Fibroblast of mammary gland (primary cell): ENCODE measurements at regions not wholly inside any gene's neighbourhood (a gene's known extent, or its start where the extent isn't known, plus 50 kb on each side); places are given as distances from the start of the nearest gene placed in this dataset.

Experiments used
- DNase-seq: peaks from one replicate; pipeline ENCODE4 v3.0.0-alpha.2; 2010; ENCODE audit warnings: low read depth
- H3K4me3 ChIP-seq: 2 replicates; pipeline ENCODE4 v1.5.1; 2011; ENCODE audit warnings: low read depth, mild to moderate bottlenecking, low read length, moderate library complexity; ENCODE audit not compliant: control insufficient read depth
- TF ChIP-seq, protein P1 (sequence below): conservative IDR thresholded peaks from 2 replicates; pipeline ENCODE4 v1.5.1; 2011; ENCODE audit warnings: low read depth, low read length, inconsistent platforms; ENCODE audit not compliant: control insufficient read depth, insufficient read depth

- no peak overlapping the region for H3K4me3 ChIP-seq
- DNase-seq = no peak
- TF ChIP-seq, protein P1, sequence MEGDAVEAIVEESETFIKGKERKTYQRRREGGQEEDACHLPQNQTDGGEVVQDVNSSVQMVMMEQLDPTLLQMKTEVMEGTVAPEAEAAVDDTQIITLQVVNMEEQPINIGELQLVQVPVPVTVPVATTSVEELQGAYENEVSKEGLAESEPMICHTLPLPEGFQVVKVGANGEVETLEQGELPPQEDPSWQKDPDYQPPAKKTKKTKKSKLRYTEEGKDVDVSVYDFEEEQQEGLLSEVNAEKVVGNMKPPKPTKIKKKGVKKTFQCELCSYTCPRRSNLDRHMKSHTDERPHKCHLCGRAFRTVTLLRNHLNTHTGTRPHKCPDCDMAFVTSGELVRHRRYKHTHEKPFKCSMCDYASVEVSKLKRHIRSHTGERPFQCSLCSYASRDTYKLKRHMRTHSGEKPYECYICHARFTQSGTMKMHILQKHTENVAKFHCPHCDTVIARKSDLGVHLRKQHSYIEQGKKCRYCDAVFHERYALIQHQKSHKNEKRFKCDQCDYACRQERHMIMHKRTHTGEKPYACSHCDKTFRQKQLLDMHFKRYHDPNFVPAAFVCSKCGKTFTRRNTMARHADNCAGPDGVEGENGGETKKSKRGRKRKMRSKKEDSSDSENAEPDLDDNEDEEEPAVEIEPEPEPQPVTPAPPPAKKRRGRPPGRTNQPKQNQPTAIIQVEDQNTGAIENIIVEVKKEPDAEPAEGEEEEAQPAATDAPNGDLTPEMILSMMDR = no peak
These were observed 311.8 kb downstream of the HS3ST1 start for GRCh38 chr4:11116940-11117339.

- no peak overlapping the region for H3K4me3 ChIP-seq
- TF ChIP-seq, protein P1 = no peak
- DNase-seq = no peak
These were observed 316.8 kb downstream of the HS3ST1 start for GRCh38 chr4:11111876-11112275.

GRCh38 chr4:11111370-11111769, 317.3 kb downstream of the HS3ST1 start:
- no peak overlapping the region for H3K4me3 ChIP-seq
- TF ChIP-seq, protein P1 = no peak
- no peak for DNase-seq

DNA sequence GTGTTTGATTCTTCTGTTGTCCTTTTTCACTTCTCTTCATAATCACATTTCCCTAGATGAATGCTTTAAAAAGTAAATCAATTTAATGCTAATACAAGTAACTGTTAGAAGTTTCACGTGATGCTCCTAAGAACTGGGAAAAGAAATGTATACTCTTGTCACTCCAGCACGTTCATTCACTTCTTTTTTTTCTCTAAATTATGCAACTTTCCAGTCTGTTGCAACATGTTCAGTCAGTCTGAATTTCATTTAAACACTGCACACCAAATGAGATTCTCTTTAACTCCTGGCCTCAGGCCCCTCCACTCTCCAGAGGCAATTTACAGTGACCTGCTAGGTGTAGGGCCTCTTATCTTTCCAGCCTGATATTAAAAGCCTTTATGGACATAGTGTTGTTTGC, 321.9 kb downstream of the HS3ST1 start:
- TF ChIP-seq, protein P1 = no peak
- DNase-seq = peak; percentile 15
- H3K4me3 ChIP-seq = no peak overlapping the region

GRCh38 chr4:11106190-11106589, 322.5 kb downstream of the HS3ST1 start:
- TF ChIP-seq, protein P1 = no peak
- no peak overlapping the region for H3K4me3 ChIP-seq
- DNase-seq = peak; percentile 49

GRCh38 chr4:11105715-11106114, 323.0 kb downstream of the HS3ST1 start:
- no peak overlapping the region for H3K4me3 ChIP-seq
- DNase-seq = no peak
- TF ChIP-seq, protein P1 = no peak

- no peak for DNase-seq
- no peak overlapping the region for H3K4me3 ChIP-seq
- TF ChIP-seq, protein P1 = no peak
These were observed 330.2 kb downstream of the HS3ST1 start for GRCh38 chr4:11098461-11098860.
